SH-SY5Y (cell line): ENCODE measurements at regions not wholly inside any gene's neighbourhood (a gene's known extent, or its start where the extent isn't known, plus 50 kb on each side); places are given as distances from the start of the nearest gene placed in this dataset.

Experiments used
- GATA2 ChIP-seq: IDR thresholded peaks from 2 replicates; pipeline ENCODE4 v1.6.1; 2011; ENCODE audit warnings: mild to moderate bottlenecking, low read depth, low read length
- GATA3 ChIP-seq: IDR thresholded peaks from 2 replicates; pipeline ENCODE4 v1.6.1; 2011; ENCODE audit warnings: low read depth, mild to moderate bottlenecking, low read length, moderate library complexity

- no peak for TF ChIP-seq GATA3
- TF ChIP-seq GATA2: no peak
These were observed 680.2 kb upstream of the CHAC2 start for GRCh38 chr2:53087262-53087873.
